Stimulated activated CD4-positive, alpha-beta T cell treated with anti-CD3 and anti-CD28 coated beads, Interleukin-15, amount 100 ng/mL, for 48 hours (primary cell): ENCODE measurements at regions not wholly inside any gene's neighbourhood (a gene's known extent, or its start where the extent isn't known, plus 50 kb on each side); places are given as distances from the start of the nearest gene placed in this dataset.

Source experiments
- DNase-seq, 2 donors: peaks; one replicate each; pipeline ENCODE4 v3.0.0-alpha.2; 2020; ENCODE audit warnings: low read depth in 2 of 2

DNA sequence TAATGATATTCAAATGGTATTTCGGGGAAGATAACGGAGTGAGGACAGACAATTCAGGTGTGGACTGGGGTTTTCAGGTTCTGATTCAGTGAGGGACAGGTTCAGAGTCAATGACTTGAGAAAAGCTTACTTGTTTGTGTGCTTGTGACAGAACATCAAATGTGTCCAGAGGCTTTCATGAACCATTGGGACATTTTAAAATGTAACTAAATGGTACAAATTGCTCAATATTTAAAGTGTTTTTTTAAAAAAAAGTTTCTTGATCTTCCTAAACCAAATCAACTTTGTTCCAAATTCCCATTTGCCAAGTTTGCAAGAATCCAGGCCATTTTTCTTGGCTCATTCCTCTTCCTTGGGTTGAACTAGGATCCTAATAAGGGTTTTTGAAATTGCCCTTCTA is 59.4 kb upstream of the BZW1 start:
- DNase-seq, result no peak

DNA sequence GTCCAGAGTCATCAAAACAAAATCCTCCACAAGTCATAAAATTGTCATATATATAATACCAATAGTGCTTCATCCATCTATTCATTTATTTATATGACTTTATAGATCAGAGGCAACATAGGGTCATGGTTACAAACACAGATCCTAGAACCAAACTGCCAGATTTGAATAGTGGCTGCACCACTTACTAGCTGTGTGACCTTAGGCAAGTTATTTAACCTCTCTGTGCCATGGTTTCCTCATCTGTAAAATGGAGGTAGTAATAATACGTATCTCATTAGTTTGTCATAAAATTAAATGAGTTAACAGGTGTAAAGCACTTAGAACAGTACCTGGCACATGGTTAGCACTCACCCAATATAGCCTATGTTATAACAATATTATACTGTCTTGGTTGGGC is 58.9 kb upstream of the BZW1 start:
- DNase-seq, result no peak

DNA sequence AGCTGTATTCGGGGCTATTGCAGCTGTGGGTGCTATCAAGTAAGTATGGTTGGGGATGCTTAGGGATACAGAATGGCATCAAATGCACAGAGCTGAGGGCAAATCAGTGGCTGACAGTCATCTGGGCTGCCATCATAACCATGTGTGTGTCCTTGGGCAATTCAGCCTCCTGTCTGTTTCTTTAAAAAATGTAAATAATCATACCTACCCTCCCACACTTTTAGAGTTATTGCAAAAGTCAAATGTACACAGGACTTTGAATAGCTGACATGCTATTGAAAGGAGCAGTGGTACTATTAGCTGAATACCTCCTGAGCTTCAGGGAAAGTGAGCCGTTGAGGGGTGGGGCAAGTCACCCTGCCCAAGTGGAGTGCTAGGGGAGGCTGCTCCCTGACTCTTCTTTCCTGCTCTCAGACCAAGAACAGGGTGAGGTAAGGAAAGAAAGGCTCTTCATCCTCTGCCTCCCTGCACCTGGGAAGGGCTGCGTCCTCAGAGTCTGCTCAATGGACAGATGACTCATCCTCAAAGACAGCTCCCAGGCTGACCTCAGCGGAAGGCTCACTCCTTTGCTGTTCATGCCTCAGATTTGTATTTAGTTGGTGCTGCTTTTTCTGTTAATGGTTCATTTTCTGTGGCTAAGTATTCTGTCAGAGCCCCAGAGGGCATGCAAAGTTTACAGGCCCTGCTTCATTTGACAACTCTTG is 54.9 kb upstream of the BZW1 start:
- DNase-seq, result no peak

DNA sequence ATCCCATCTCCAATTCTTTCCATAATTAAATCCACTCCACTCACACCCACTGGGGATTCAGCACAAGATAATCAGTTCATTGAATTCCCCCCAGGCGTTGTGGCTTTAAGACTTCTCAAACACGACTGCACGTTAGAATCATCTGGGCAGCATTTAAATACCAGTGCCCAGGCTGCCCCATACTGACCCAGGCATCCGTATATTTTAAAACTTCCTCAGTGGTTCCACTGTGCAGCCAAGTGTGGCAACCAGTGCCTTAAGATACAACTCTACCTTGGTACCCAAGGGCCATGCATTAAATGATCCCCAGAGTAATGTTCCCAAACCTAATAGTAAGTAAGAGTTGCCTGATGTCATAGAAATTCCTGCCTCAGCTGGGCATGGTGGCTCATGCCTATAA is 54.3 kb upstream of the BZW1 start:
- no peak for DNase-seq

DNA sequence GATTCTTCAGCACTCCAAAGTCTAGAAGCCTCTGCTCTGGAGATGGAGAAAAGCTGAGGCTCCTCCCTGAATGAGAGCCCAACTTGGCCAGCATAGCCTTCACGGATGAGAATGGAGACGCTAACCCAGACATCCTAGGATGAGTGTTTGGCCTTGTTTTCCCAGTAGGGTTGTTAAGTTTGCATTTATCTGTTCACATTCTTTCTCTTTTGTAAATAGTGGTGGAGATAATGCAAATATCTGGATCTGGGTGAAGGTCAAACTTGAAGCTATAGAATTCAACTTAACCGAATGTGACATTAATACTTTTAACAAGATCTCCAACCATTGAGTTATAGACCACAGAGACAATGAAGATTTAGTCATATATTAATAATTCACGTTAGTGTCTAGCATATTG is 53.4 kb upstream of the BZW1 start:
- DNase-seq, result no peak

DNA sequence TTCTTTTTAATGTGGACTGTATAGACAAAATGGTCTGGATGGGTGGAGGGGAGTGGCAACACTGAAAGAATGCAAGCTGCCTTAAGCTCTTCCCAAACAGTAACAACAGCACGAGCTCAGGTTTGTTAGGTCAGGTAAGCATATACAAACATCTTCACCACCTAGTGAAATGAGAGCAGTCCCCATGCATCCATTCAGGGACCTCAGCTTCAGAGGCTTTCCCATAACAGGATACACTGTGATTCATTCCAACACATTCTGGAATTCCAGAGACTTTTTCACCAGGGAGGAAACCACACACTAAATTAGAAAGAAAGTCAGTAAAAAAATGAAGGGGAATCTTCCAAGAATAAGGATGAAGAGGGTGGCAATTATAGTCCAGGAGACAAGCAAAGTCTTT is 50.4 kb upstream of the BZW1 start:
- DNase-seq, result no peak
